ENCODE measurements at regions not wholly inside any gene's neighbourhood (a gene's known extent, or its start where the extent isn't known, plus 50 kb on each side); places are given as distances from the start of the nearest gene placed in this dataset.
"Not testable (repeated sequence)": the region's sequence is repeated elsewhere in the genome, so short reads cannot be mapped to it uniquely, and the experiment has no call there.

DNA sequence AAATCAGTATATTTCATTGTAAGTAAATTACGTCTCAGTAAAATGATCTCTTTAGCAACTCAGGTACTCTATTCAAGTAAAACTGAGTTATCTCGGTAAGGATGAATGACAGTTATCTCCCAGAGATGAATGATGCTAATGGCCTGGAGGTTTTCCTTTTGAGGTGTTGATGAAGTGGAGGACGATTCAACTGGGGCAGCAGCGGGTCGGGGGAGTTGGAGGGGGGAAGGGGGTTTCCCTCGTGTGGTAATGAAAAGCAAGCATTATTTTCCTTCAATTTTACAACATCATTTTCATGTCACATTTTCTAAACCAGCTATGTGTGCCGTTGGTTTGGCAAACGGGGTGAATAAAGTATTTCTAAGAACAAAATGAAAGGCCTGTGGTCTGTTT lies 92.4 kb upstream of the ATXN3L start:
- Histone ChIP-seq H3K36me3 (no peaks in the 10 kb centered on the region), H3K27me3 (peaks cover 0 to 4% (median 0%) of the 10 kb centered on the region in 3 donors), H3K9me3 (no peaks in the 10 kb centered on the region), H3K27ac (no peak overlapping the region), H3K4me1 (no peaks in the 10 kb centered on the region), H3K4me3 (no peak overlapping the region)
- 43 to 71% (median 56%) methylated on average over 8 of the region's 8 CpGs for WGBS, 5 donors
- TF ChIP-seq POLR2A (IDR thresholded peaks at IDR 0.05) = no peak
- TF ChIP-seq, protein P1, sequence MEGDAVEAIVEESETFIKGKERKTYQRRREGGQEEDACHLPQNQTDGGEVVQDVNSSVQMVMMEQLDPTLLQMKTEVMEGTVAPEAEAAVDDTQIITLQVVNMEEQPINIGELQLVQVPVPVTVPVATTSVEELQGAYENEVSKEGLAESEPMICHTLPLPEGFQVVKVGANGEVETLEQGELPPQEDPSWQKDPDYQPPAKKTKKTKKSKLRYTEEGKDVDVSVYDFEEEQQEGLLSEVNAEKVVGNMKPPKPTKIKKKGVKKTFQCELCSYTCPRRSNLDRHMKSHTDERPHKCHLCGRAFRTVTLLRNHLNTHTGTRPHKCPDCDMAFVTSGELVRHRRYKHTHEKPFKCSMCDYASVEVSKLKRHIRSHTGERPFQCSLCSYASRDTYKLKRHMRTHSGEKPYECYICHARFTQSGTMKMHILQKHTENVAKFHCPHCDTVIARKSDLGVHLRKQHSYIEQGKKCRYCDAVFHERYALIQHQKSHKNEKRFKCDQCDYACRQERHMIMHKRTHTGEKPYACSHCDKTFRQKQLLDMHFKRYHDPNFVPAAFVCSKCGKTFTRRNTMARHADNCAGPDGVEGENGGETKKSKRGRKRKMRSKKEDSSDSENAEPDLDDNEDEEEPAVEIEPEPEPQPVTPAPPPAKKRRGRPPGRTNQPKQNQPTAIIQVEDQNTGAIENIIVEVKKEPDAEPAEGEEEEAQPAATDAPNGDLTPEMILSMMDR (IDR thresholded peaks at IDR 0.05) = no peak
- no peak for TF ChIP-seq EP300 (IDR thresholded peaks at IDR 0.05)
- no peak for TF ChIP-seq POLR2AphosphoS5 (IDR thresholded peaks at IDR 0.05)
- DNase-seq = no peak
- intact Hi-C loops (cut with DNase I; ENCODE audit: low total_unique reads) = no loop called here

DNA sequence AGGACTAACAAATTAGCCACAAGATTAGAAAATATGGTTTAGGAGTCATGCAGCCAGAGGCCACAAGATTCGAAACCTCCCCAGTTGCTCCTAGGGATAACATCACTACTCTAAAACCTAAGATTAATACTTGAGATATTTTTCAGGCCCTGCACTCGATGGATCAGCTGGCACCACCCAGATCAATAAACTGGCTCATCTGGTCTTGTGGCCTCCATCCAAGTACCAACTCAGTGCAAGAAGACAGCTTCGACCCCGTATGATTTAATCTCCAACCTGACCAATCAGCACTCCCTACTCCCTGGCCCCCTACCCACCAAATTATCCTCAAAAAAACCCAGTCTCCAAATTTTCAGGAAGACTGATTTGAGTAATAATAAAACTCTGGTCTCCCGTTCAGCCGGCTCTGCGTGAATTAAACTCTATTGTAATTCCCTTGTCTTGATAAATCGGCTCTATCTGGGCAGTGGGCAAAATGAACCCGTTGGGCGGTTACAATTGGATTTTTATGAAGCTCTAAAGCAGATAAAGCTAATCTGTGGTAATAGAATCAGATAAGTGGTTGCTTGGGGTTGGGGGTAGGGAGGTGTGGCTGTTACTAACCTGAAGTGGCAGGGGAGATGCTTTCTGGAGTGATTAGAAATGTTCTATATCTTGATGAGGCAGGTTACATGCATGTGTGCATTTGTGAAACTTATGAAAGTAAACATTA lies 91.8 kb upstream of the ATXN3L start:
- DNase-seq = no peak
- H3K4me3 ChIP-seq = no peak overlapping the region
- 59 to 71% (median 65%) methylated on average over 10 of the region's 10 CpGs for WGBS, 5 donors
- peaks cover 0 to 4% (median 0%) of the 10 kb centered on the region in 3 donors for H3K27me3 ChIP-seq
- no peaks in the 10 kb centered on the region for H3K36me3 ChIP-seq
- H3K4me1 ChIP-seq = no peaks in the 10 kb centered on the region
- intact Hi-C loops (cut with DNase I; ENCODE audit: low total_unique reads) = no loop called here
- no peak overlapping the region for H3K27ac ChIP-seq
- no peak for TF ChIP-seq POLR2A (IDR thresholded peaks at IDR 0.05)
- TF ChIP-seq POLR2AphosphoS5 (IDR thresholded peaks at IDR 0.05) = no peak
- TF ChIP-seq EP300 (IDR thresholded peaks at IDR 0.05) = no peak
- TF ChIP-seq, protein P1 (IDR thresholded peaks at IDR 0.05) = no peak
- no peaks in the 10 kb centered on the region for H3K9me3 ChIP-seq

- H3K4me1 ChIP-seq; intact Hi-C loops (cut with DNase I; ENCODE audit: low total_unique reads); H3K36me3 ChIP-seq; H3K27ac ChIP-seq; H3K4me3 ChIP-seq; H3K27me3 ChIP-seq; H3K9me3 ChIP-seq; DNase-seq: not testable (repeated sequence)
- WGBS, 5 donors = 89 to 100% (median 100%) methylated on average over 1 of the region's 1 CpG; no CpG with 5 or more reads in 1 of the 5 donors
Measured at GRCh38 chrX:13408599-13408998, 88.7 kb upstream of the ATXN3L start.

DNA sequence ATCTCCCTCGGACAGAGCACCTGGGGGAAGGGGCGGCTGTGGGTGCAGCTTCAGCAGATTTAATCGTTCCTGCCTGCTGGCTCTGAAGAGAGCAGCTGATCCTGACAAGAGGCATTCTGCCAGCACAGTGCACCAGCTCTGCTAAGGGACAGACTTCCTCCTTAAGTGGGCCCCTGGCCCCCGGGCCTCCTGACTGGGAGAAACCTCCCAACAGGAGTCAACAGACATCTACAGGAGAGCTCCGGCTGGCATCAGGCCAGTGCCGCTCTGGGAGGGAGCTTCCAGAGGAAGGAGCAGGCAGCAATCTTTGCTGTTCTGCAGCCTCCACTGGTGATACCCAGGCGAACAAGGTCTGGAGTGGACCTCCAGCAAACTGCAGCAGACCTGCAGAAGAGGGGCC lies 84.9 kb upstream of the ATXN3L start:
- H3K27me3 ChIP-seq; H3K4me1 ChIP-seq; H3K27ac ChIP-seq; H3K9me3 ChIP-seq; intact Hi-C loops (cut with DNase I; ENCODE audit: low total_unique reads); H3K36me3 ChIP-seq; H3K4me3 ChIP-seq: not testable (repeated sequence)
- peak in 1 of 2 donors; percentile 60 for DNase-seq
- WGBS, 5 donors = 55 to 65% (median 59%) methylated on average over 2 to 7 of the region's 7 CpGs

DNA sequence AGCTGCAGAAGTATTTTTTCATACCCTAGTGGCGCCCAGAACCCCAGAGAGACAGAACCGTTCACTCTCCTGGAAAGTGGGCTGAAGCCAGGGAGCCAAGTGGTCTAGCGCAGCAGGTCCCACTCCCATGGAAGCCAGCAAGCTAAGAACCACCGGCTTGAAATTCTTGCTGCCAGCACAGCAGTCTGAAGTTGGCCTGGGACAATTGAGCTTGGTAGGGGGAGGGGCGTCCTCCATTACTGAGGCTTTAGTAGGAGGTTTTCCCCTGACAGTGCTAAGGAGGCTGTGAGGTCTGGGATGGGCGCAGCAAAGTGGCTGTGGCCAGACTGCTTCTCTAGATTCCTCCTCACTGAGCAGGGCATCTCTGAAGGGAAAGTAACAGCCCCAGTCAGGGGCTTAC lies 84.5 kb upstream of the ATXN3L start:
- Histone ChIP-seq H3K27me3 (no peaks in the 10 kb centered on the region), H3K4me3 (no peak overlapping the region), H3K9me3 (no peaks in the 10 kb centered on the region), H3K27ac (no peak overlapping the region), H3K36me3 (no peaks in the 10 kb centered on the region), H3K4me1 (no peaks in the 10 kb centered on the region)
- TF ChIP-seq, protein P1 (IDR thresholded peaks at IDR 0.05) = no peak
- TF ChIP-seq POLR2AphosphoS5 (IDR thresholded peaks at IDR 0.05) = no peak
- no peak for TF ChIP-seq EP300 (IDR thresholded peaks at IDR 0.05)
- TF ChIP-seq POLR2A (IDR thresholded peaks at IDR 0.05) = no peak
- WGBS, 5 donors = 61 to 87% (median 83%) methylated on average over 6 of the region's 6 CpGs; no CpG with 5 or more reads in 1 of the 5 donors
- no peak for DNase-seq
- intact Hi-C loops (cut with DNase I; ENCODE audit: low total_unique reads) = no loop called here

Measured in stomach (tissue), 8 donors.